Pancreas (tissue), 10 donors: ENCODE measurements at regions not wholly inside any gene's neighbourhood (a gene's known extent, or its start where the extent isn't known, plus 50 kb on each side); places are given as distances from the start of the nearest gene placed in this dataset.
"Not testable (repeated sequence)": the region's sequence is repeated elsewhere in the genome, so short reads cannot be mapped to it uniquely, and the experiment has no call there.

Experiments used
- ATAC-seq, 4 donors: fragments of 200-7000 bp; cut with Tn5 transposase; one replicate each; pipeline versions ENCODE4 v1.8.0 to v1.9.1; 2020; ENCODE audit warnings: mild to moderate bottlenecking in 4 of 4, moderate library complexity in 4 of 4
- DNase-seq, 6 donors: peaks; one replicate each; pipeline ENCODE4 v3.0.0-alpha.2; 2020
- FAIRE-seq: peaks from 2 replicates; lab custom pipeline; 2012; peaks lifted over from hg19 to GRCh38; lab: Jason Lieb, UNC
- H3K27ac ChIP-seq, 4 donors: fragments of 200-600 bp; sonication (generic); 1 replicate in 3 of 4; 2 replicates in 1 of 4; pipeline versions ENCODE4 v1.5.0 to v1.8.0; 2020
- H3K27me3 ChIP-seq, 4 donors: fragments of 200-600 bp; one replicate each; pipeline ENCODE4 v1.8.0; 2021
- H3K36me3 ChIP-seq, 3 donors: fragments of 200-600 bp; sonication (generic) in 1 of 3; one replicate each; pipeline versions ENCODE4 v1.5.0 to v1.8.0; 2020 to 2021
- H3K4me1 ChIP-seq, 3 donors: fragments of 200-600 bp; one replicate each; pipeline ENCODE4 v1.8.0; 2021
- H3K4me3 ChIP-seq, 4 donors: fragments of 200-600 bp; sonication (generic) in 2 of 4; one replicate each; pipeline versions ENCODE4 v1.5.0 to v1.8.0; 2020 to 2021
- H3K9me3 ChIP-seq, 4 donors: fragments of 200-600 bp; one replicate each; pipeline ENCODE4 v1.8.0; 2021
- WGBS, 2 donors: extraction: QIAGEN DNeasy Blood & Tissue Kit; methylation state at CpG; one replicate each; pipeline ENCODE4 v1.1.7; 2013; 5-methylcytosine and 5-hydroxymethylcytosine counted together
- intact Hi-C, 3 donors: fragments of 100-400 bp; cut with DNase I; formaldehyde crosslinking; loops; one replicate each; pipeline versions ENCODE4 v1.11.1 to v1.14.2; 2022
- TF ChIP-seq, protein P1 (sequence below), 4 donors: fragments of 200-600 bp; sonication (generic) in 3 of 4; IDR thresholded peaks; one replicate each; pipeline versions ENCODE4 v1.5.0 to v1.8.0; 2021; ENCODE audit warnings: antibody characterized with exemption in 4 of 4
- donor health status: healthy with polysubstance abuse.
- donor health status: DM: no; HTN: no; CAD: no; lungs with moderate emphysema.
- donor health status: DM: no; HTN: no; CAD: no.
- donor health status: control.
- donor health status: control.
- donor health status: Bipolar disorder and iron deficiency.
- donor health status: DM: yes; HTN: yes; CAD: no.
- donor health status: DM: no; HTN: no; CAD: no.
- donor health status: DM: no; HTN: no; CAD: no.
- donor health status: DM: yes; HTN: yes; CAD: no.

DNA sequence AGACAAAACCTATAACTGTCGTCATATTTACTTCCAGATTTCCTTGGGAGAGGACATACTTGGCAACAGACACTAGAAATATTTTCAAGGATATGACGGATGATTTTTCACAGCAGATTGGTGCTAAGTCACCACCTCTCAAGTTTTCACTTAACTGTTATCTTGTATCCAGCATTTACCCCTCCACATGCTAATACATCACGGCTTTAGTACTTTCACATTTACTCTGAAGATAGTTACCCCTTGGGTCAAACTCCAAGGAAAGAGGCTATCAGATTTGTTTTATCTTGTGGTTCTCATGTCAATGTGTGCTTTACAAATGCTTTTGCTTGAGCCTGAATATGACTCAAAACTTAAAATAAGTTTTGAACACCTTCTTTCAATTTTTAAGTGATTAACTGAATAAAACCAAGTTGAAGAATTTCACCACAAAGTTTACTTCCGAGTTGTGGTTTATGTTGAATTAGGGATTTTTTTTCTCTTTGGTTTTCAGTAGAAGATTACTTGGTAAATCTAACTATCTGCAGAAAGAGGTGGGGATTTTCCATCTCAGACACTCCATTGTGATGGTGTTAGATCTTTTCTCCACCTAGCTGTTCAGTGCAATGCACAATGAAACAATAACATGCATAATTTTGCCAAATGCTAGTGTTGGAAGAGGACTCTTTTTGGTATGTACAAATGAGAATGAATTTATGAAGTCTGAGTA, 75.4 kb upstream of the FAT1 start:
- intact Hi-C loops = no loop called here
- 48 to 49% methylated on average over 4 of the region's 4 CpGs for WGBS, 2 donors
- no peaks in the 10 kb centered on the region for H3K36me3 ChIP-seq
- no peak for ATAC-seq
- no peak overlapping the region for H3K4me3 ChIP-seq
- no peaks in the 10 kb centered on the region for H3K27me3 ChIP-seq
- no peaks in the 10 kb centered on the region for H3K9me3 ChIP-seq
- DNase-seq = no peak
- no peaks in the 10 kb centered on the region for H3K4me1 ChIP-seq
- H3K27ac ChIP-seq = no peak overlapping the region
- FAIRE-seq = no peak
- TF ChIP-seq, protein P1, sequence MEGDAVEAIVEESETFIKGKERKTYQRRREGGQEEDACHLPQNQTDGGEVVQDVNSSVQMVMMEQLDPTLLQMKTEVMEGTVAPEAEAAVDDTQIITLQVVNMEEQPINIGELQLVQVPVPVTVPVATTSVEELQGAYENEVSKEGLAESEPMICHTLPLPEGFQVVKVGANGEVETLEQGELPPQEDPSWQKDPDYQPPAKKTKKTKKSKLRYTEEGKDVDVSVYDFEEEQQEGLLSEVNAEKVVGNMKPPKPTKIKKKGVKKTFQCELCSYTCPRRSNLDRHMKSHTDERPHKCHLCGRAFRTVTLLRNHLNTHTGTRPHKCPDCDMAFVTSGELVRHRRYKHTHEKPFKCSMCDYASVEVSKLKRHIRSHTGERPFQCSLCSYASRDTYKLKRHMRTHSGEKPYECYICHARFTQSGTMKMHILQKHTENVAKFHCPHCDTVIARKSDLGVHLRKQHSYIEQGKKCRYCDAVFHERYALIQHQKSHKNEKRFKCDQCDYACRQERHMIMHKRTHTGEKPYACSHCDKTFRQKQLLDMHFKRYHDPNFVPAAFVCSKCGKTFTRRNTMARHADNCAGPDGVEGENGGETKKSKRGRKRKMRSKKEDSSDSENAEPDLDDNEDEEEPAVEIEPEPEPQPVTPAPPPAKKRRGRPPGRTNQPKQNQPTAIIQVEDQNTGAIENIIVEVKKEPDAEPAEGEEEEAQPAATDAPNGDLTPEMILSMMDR (IDR thresholded peaks at IDR 0.05) = no peak

DNA sequence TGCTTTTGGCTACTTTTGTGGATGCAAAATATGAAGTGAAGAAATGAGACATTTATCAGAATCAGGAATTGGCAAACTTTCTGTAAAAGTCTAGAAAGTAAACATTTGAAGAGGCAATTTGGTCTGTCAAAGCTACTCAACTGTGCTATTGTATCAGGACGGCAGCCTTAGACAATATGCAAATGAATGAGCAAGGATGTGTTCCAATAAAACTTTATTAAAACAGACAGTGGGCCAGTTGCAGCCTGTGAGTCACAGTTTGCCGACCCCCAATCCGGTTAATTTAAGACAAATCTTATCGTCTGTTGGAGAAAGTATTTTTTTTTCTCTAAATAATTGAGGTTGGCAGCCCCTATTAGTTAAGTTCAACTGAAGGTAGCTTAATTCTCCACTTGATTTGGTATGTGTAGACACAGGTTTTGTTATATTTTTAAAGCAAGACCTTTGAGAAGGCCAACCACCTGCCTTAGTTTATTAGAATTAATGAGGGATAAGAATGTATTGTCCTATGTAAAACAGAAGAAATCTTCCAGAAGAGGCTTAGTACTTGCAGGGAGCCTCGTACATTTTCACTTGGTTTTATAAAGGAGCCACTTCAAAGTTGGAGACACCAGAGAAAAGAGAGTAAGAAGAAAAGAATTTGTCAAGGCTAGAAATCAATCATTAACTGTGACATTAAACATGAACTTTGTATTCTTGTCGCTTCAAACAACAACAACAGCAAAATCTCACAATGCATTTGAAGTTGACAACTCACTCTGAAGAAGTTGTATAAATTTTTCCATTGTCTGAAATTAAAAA, 81.6 kb upstream of the FAT1 start:
- FAIRE-seq (no peak), ATAC-seq (peak in 1 of 4 donors; percentile 48), DNase-seq (no peak)
- no peaks in the 10 kb centered on the region for H3K36me3 ChIP-seq
- no peaks in the 10 kb centered on the region for H3K27me3 ChIP-seq
- intact Hi-C loops = no loop called here
- TF ChIP-seq, protein P1 (IDR thresholded peaks at IDR 0.05) = no peak
- H3K27ac ChIP-seq = no peak overlapping the region
- peaks cover 0 to 11% (median 10%) of the 10 kb centered on the region in 3 donors for H3K4me1 ChIP-seq
- no peak overlapping the region for H3K4me3 ChIP-seq
- 57% methylated on average over 6 of the region's 6 CpGs for WGBS, 2 donors
- no peaks in the 10 kb centered on the region for H3K9me3 ChIP-seq

DNA sequence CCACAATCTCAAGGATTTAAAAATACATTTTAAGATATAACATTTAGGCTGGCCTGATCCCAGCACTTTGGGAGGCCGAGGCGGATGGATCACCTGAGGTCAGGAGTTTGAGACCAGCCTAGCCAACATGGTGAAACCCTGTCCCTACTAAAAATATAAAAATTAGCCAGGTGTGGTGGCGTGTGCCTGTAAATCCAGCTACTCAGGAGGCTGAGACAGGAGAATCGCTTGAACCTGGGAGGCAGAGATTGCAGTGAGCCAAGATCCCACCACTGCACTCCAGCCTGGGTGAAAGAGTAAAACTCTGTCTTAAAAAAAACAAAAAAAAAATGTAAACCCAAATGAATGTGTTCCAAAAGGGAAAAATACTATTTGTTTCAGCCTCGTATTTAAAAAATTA, 82.3 kb upstream of the FAT1 start:
- H3K4me1 ChIP-seq = peaks cover 0 to 11% (median 10%) of the 10 kb centered on the region in 3 donors
- H3K27me3 ChIP-seq, ATAC-seq, H3K27ac ChIP-seq, intact Hi-C loops, H3K36me3 ChIP-seq, H3K4me3 ChIP-seq, H3K9me3 ChIP-seq, DNase-seq, FAIRE-seq: not testable (repeated sequence)
- WGBS, 2 donors = 84 to 89% methylated on average over 5 of the region's 5 CpGs

DNA sequence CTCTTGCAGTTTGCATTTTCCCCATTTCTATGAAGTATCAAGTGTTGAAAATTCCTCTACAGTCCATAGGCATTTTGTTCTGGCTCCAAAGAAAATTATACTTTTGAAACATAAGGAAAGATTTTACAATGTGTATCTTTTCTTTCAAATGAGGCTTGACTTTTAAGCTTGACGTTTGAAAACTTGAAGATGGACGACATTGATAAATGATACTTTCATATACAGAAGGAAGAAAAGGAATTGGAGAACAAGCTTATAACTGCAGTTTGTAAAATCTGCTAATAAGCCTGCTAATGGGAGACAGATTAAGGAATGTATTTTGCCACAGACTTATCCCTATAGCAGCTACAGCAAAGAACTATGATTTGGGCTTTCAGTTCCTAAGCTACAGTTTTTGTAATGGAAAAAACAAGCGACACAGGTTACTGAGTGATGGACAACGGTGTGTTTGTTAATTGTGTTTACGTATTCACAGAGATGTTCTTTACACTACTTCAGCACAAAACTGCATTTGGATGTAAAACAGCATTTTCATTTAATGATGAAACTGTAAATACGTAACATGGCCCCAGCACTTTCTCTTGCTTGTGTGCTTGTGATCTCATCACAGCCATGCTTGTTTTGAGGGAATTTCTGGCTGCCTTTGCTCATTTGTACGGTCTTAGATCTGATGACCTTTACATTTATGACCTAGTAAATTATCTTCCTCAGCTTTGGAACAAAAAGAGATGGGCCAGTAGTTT, 83.2 kb upstream of the FAT1 start:
- Histone ChIP-seq H3K27ac (no peak overlapping the region), H3K27me3 (no peaks in the 10 kb centered on the region), H3K9me3 (no peaks in the 10 kb centered on the region), H3K4me1 (peaks cover 0 to 11% (median 10%) of the 10 kb centered on the region in 3 donors), H3K36me3 (no peaks in the 10 kb centered on the region), H3K4me3 (no peak overlapping the region)
- ATAC-seq (no peak), FAIRE-seq (no peak), DNase-seq (no peak)
- TF ChIP-seq, protein P1 (IDR thresholded peaks at IDR 0.05) = no peak
- intact Hi-C loops = no loop called here
- 65 to 68% methylated on average over 7 of the region's 7 CpGs for WGBS, 2 donors
